ENCODE measurements at regions not wholly inside any gene's neighbourhood (a gene's known extent, or its start where the extent isn't known, plus 50 kb on each side); places are given as distances from the start of the nearest gene placed in this dataset.
A peak's percentile ranks its signal among the peaks of the same experiment; 100 is the strongest.

GRCh38 chr15:29369261-29369660, 99.6 kb upstream of the NSMCE3 start:
- DNase-seq (ENCODE audit: low read depth) = no peak

GRCh38 chr15:29364426-29365078, 94.9 kb upstream of the NSMCE3 start:
- DNase-seq (ENCODE audit: low read depth) = peak; percentile 33

GRCh38 chr15:29361560-29361959, 91.9 kb upstream of the NSMCE3 start:
- DNase-seq (ENCODE audit: low read depth) = no peak

GRCh38 chr15:29360152-29360551, 90.5 kb upstream of the NSMCE3 start:
- DNase-seq (ENCODE audit: low read depth) = no peak

GRCh38 chr15:29356786-29357185, 87.2 kb upstream of the NSMCE3 start:
- no peak for DNase-seq (ENCODE audit: low read depth)

GRCh38 chr15:29355477-29355876, 85.9 kb upstream of the NSMCE3 start:
- DNase-seq (ENCODE audit: low read depth) = no peak

GRCh38 chr15:29352402-29352801, 82.8 kb upstream of the NSMCE3 start:
- DNase-seq (ENCODE audit: low read depth) = no peak

GRCh38 chr15:29349196-29349595, 79.6 kb upstream of the NSMCE3 start:
- no peak for DNase-seq (ENCODE audit: low read depth)

GRCh38 chr15:29348336-29348914, 78.8 kb upstream of the NSMCE3 start:
- peak; percentile 11 for DNase-seq (ENCODE audit: low read depth)

GRCh38 chr15:29346998-29347397, 77.4 kb upstream of the NSMCE3 start:
- DNase-seq (ENCODE audit: low read depth) = no peak

- no peak for DNase-seq (ENCODE audit: low read depth)
These were observed 76.2 kb upstream of the NSMCE3 start for GRCh38 chr15:29345549-29346525.

- no peak for DNase-seq (ENCODE audit: low read depth)
These were observed 74.9 kb upstream of the NSMCE3 start for GRCh38 chr15:29344474-29344873.

GRCh38 chr15:29343229-29343628, 73.6 kb upstream of the NSMCE3 start:
- no peak for DNase-seq (ENCODE audit: low read depth)

GRCh38 chr15:29342201-29342600, 72.6 kb upstream of the NSMCE3 start:
- no peak for DNase-seq (ENCODE audit: low read depth)

- peak; percentile 16 for DNase-seq (ENCODE audit: low read depth)
These were observed 67.7 kb upstream of the NSMCE3 start for GRCh38 chr15:29337156-29337959.

- DNase-seq (ENCODE audit: low read depth) = no peak
These were observed 64.9 kb upstream of the NSMCE3 start for GRCh38 chr15:29334544-29334943.

- no peak for DNase-seq (ENCODE audit: low read depth)
These were observed 63.6 kb upstream of the NSMCE3 start for GRCh38 chr15:29333261-29333660.

GRCh38 chr15:29331669-29332068, 62.0 kb upstream of the NSMCE3 start:
- no peak for DNase-seq (ENCODE audit: low read depth)

GRCh38 chr15:29331071-29331470, 61.4 kb upstream of the NSMCE3 start:
- no peak for DNase-seq (ENCODE audit: low read depth)

GRCh38 chr15:29324746-29325145, 55.1 kb upstream of the NSMCE3 start:
- DNase-seq (ENCODE audit: low read depth) = no peak

- no peak for DNase-seq (ENCODE audit: low read depth)
These were observed 53.9 kb upstream of the NSMCE3 start for GRCh38 chr15:29323557-29323956.

GRCh38 chr15:29322415-29322814, 52.8 kb upstream of the NSMCE3 start:
- DNase-seq (ENCODE audit: low read depth) = no peak

Data from GM04504 (cell line).